Trophoblast cell (in vitro differentiated cells and primary cell): ENCODE measurements at regions not wholly inside any gene's neighbourhood (a gene's known extent, or its start where the extent isn't known, plus 50 kb on each side); places are given as distances from the start of the nearest gene placed in this dataset.

ENCODE experiments used
- DNase-seq, 2 donors: peaks; one replicate each; pipeline ENCODE4 v3.0.0-alpha.2; 2016
- H2AFZ ChIP-seq: 2 replicates; pipeline ENCODE4 v1.6.1; 2013; ENCODE audit warnings: low read length, moderate library complexity, mild to moderate bottlenecking; ENCODE audit not compliant: insufficient read depth, poor library complexity
- H2AK5ac ChIP-seq: 2 replicates; pipeline ENCODE4 v1.6.1; 2013; ENCODE audit warnings: mild to moderate bottlenecking, low read length
- H2BK120ac ChIP-seq: 2 replicates; pipeline ENCODE4 v1.6.1; 2013; ENCODE audit warnings: low read length, mild to moderate bottlenecking, moderate library complexity; ENCODE audit not compliant: insufficient read depth, poor library complexity
- H2BK12ac ChIP-seq: 2 replicates; pipeline ENCODE4 v1.6.1; 2013; ENCODE audit warnings: mild to moderate bottlenecking, low read length, moderate library complexity
- H2BK5ac ChIP-seq: 2 replicates; pipeline ENCODE4 v1.6.1; 2013; ENCODE audit warnings: low read length, low read depth, moderate library complexity, mild to moderate bottlenecking; ENCODE audit not compliant: poor library complexity
- H3K14ac ChIP-seq: 2 replicates; pipeline ENCODE4 v1.6.1; 2013; ENCODE audit warnings: mild to moderate bottlenecking, low read length
- H3K18ac ChIP-seq: 2 replicates; pipeline ENCODE4 v1.6.1; 2013; ENCODE audit warnings: mild to moderate bottlenecking, low read length
- H3K23ac ChIP-seq: 2 replicates; pipeline ENCODE4 v1.6.1; 2013; ENCODE audit warnings: low read length
- H3K27ac ChIP-seq: 2 replicates; pipeline ENCODE4 v1.5.1; 2013; ENCODE audit warnings: low read depth, mild to moderate bottlenecking, inconsistent platforms, low read length, moderate library complexity
- H3K27me3 ChIP-seq: 2 replicates; pipeline ENCODE4 v1.6.1; 2013; ENCODE audit warnings: inconsistent platforms, mild to moderate bottlenecking, low read length, moderate library complexity; ENCODE audit not compliant: insufficient read depth
- H3K36me3 ChIP-seq, 2 experiments: 1 replicate in 1 of 2; 2 replicates in 1 of 2; pipeline ENCODE4 v1.6.1; 2013; ENCODE audit warnings: low read length in 2 of 2, mild to moderate bottlenecking in 2 of 2, moderate library complexity in 1 of 2; ENCODE audit not compliant: insufficient read depth in 2 of 2, control insufficient read depth in 1 of 2
- H3K4ac ChIP-seq: 2 replicates; pipeline ENCODE4 v1.6.1; 2013; ENCODE audit warnings: low read depth, mild to moderate bottlenecking, low read length, moderate library complexity
- H3K4me1 ChIP-seq, 2 experiments: 1 replicate in 1 of 2; 2 replicates in 1 of 2; pipeline ENCODE4 v1.6.1; 2013; ENCODE audit warnings: low read length in 2 of 2, mild to moderate bottlenecking in 2 of 2, moderate library complexity in 1 of 2; ENCODE audit not compliant: insufficient read depth in 2 of 2, control insufficient read depth in 1 of 2
- H3K4me2 ChIP-seq: 2 replicates; pipeline ENCODE4 v1.6.1; 2013; ENCODE audit warnings: inconsistent platforms, mild to moderate bottlenecking, low read length, moderate library complexity
- H3K4me3 ChIP-seq: 2 replicates; pipeline ENCODE4 v1.5.1; 2013; ENCODE audit warnings: mild to moderate bottlenecking, low read depth, low read length, inconsistent platforms
- H3K79me1 ChIP-seq: one replicate; pipeline ENCODE4 v1.6.1; 2013; ENCODE audit warnings: low read length
- H3K79me2 ChIP-seq: 2 replicates; pipeline ENCODE4 v1.6.1; 2013; ENCODE audit warnings: low read length, mild to moderate bottlenecking; ENCODE audit not compliant: control insufficient read depth, insufficient read depth, poor library complexity
- H3K9ac ChIP-seq: 2 replicates; pipeline ENCODE4 v1.6.1; 2013; ENCODE audit warnings: mild to moderate bottlenecking, low read length
- H3K9me3 ChIP-seq: 2 replicates; pipeline ENCODE4 v1.6.1; 2013; ENCODE audit warnings: low read depth, mild to moderate bottlenecking, control low read depth, inconsistent platforms, low read length; ENCODE audit not compliant: insufficient read depth
- H4K12ac ChIP-seq: 2 replicates; pipeline ENCODE4 v1.6.1; 2013; ENCODE audit warnings: low read depth, mild to moderate bottlenecking, low read length, moderate library complexity
- H4K8ac ChIP-seq: 2 replicates; pipeline ENCODE4 v1.6.1; 2013; ENCODE audit warnings: low read depth, mild to moderate bottlenecking, low read length, moderate library complexity
- H4K91ac ChIP-seq: one replicate; pipeline ENCODE4 v1.6.1; 2013; ENCODE audit warnings: low read depth, mild to moderate bottlenecking, low read length, moderate library complexity
- WGBS: extraction: QIAGEN DNeasy Blood & Tissue Kit; methylation state at CpG from one replicate; pipeline ENCODE4 v1.1.7; 2013; ENCODE audit warnings: missing lambda C conversion rate; ENCODE audit not compliant: insufficient read length, insufficient coverage; ENCODE audit errors: extremely low coverage; 5-methylcytosine and 5-hydroxymethylcytosine counted together

DNA sequence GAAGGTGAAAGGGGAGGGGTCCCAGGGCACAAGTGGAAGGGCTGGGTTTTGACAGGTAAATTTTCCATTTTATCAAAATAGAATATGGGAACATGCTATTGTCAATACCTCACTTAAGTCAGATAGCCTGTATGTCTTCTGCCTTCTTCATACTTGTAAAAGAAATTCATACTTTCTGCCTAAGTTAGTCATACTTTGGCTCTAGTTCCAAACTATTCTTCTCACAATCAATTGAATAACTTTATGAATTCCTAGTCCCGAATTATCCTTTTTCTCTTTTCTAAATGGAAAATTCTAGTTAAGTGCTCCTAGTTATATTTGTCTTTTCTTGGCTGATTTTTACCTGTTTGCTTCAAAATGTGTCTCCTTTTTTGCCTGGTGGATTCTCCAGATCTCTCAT lies 271.4 kb downstream of the CSNK1G3 start:
- no CpG with 5 or more reads among the region's 1 CpG for WGBS
- Histone ChIP-seq H3K9me3 (no peaks in the 10 kb centered on the region), H3K79me2 (no peaks in the 10 kb centered on the region), H3K36me3 (no peaks in the 10 kb centered on the region), H2BK5ac (no peak overlapping the region), H3K4ac (no peak overlapping the region), H3K9ac (no peak overlapping the region), H3K27ac (no peak overlapping the region), H3K23ac (no peak overlapping the region), H2BK12ac (no peak overlapping the region), H2AFZ (no peak overlapping the region), H3K18ac (no peak overlapping the region), H4K12ac (no peak overlapping the region), H2AK5ac (no peak overlapping the region), H3K4me3 (no peak overlapping the region), H4K91ac (no peak overlapping the region), H3K27me3 (no peaks in the 10 kb centered on the region), H2BK120ac (no peak overlapping the region), H3K79me1 (no peaks in the 10 kb centered on the region), H3K4me2 (no peak overlapping the region), H4K8ac (no peak overlapping the region), H3K4me1 (peaks cover 0 to 2% of the 10 kb centered on the region in 2 experiments), H3K14ac (no peak overlapping the region)
- no peak for DNase-seq

DNA sequence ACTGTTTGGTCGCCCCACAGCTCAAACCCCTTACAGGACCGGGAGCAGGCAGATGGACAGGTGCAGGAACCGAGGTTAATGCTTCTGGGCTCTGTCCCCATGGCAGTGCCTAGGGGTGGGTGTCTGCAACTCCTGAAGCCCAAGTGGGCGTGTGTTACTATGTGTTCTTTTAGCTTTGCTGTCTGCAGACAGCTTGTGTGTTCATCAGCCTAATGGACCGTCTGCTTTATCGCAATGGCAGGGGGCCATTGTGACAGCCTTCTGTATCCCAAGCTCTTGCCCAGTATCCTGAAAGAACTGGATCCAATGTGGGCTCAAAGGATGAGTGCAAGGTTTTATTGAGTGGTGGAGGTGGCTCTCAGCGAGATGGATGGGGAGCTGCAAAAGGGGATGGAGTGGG lies 266.7 kb downstream of the CSNK1G3 start:
- Histone ChIP-seq H3K79me2 (no peaks in the 10 kb centered on the region), H2AK5ac (no peak overlapping the region), H3K23ac (no peak overlapping the region), H3K9ac (no peak overlapping the region), H4K8ac (no peak overlapping the region), H3K79me1 (peaks cover 2% of the 10 kb centered on the region), H3K27me3 (no peaks in the 10 kb centered on the region), H3K14ac (no peak overlapping the region), H3K9me3 (no peaks in the 10 kb centered on the region), H3K4me1 (no peaks in the 10 kb centered on the region), H3K18ac (no peak overlapping the region), H3K4ac (no peak overlapping the region), H2AFZ (no peak overlapping the region), H3K4me2 (no peak overlapping the region), H4K91ac (no peak overlapping the region), H2BK120ac (no peak overlapping the region), H2BK5ac (no peak overlapping the region), H3K36me3 (no peaks in the 10 kb centered on the region), H3K27ac (no peak overlapping the region), H2BK12ac (no peak overlapping the region), H3K4me3 (no peak overlapping the region), H4K12ac (no peak overlapping the region)
- DNase-seq: no peak
- WGBS: no CpG with 5 or more reads among the region's 7 CpGs

DNA sequence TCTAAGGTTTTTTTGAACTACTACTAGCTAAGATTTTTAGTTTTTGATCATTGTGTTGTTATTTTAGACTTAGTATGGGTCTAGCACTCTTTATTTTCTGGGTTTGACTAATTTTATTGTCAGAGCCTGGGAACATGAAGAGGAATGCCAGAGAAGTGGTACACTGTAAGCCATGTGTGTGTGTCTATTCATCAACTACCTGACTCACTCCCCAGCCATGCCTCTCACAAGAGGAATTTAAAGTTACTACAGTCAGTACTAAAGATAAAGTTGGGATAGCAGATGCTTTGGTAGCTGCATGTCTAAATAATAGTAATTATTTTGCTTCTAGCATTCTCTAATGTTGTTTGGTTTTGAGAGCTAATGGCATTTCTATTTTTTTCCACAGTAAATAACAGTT lies 264.8 kb downstream of the CSNK1G3 start:
- Histone ChIP-seq H3K14ac (no peak overlapping the region), H3K4ac (no peak overlapping the region), H3K27me3 (no peaks in the 10 kb centered on the region), H2BK12ac (no peak overlapping the region), H3K9ac (no peak overlapping the region), H3K4me2 (no peak overlapping the region), H2BK120ac (no peak overlapping the region), H4K12ac (no peak overlapping the region), H2BK5ac (no peak overlapping the region), H3K18ac (no peak overlapping the region), H3K9me3 (peaks cover 7% of the 10 kb centered on the region), H2AFZ (no peak overlapping the region), H4K91ac (no peak overlapping the region), H2AK5ac (no peak overlapping the region), H4K8ac (no peak overlapping the region), H3K79me2 (no peaks in the 10 kb centered on the region), H3K79me1 (peaks cover 2% of the 10 kb centered on the region), H3K23ac (no peak overlapping the region), H3K27ac (no peak overlapping the region), H3K4me1 (no peaks in the 10 kb centered on the region), H3K4me3 (no peak overlapping the region), H3K36me3 (no peaks in the 10 kb centered on the region)
- peak; percentile 48 to 60 for DNase-seq

DNA sequence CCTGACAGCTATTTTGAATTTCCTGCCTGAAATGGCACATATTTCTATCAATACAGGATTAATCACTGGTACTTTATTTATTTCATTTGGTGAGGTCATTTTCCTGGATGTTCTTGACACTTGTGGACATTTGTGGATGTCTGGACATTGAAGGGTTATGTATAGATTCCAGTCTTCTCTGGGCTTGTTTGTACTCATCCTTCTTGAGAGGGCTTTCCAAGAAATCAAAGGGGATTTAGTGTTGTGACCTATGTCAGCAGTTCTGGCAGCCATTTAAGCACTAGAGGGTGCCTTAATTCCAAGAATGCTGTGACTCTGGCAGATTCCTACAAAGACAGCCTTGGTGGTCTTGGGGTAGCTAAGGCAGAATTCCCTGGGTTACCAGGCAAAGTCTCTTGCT lies 259.7 kb downstream of the CSNK1G3 start:
- Histone ChIP-seq H3K79me1 (peaks cover 2% of the 10 kb centered on the region), H3K4me1 (no peaks in the 10 kb centered on the region), H4K12ac (no peak overlapping the region), H3K14ac (no peak overlapping the region), H3K9ac (no peak overlapping the region), H2BK12ac (no peak overlapping the region), H3K23ac (no peak overlapping the region), H3K4ac (no peak overlapping the region), H4K91ac (no peak overlapping the region), H2BK120ac (no peak overlapping the region), H2AFZ (no peak overlapping the region), H3K36me3 (no peaks in the 10 kb centered on the region), H3K18ac (no peak overlapping the region), H3K27ac (no peak overlapping the region), H2BK5ac (no peak overlapping the region), H3K27me3 (no peaks in the 10 kb centered on the region), H3K4me3 (no peak overlapping the region), H4K8ac (no peak overlapping the region), H3K9me3 (peaks cover 14% of the 10 kb centered on the region), H3K4me2 (no peak overlapping the region), H2AK5ac (no peak overlapping the region), H3K79me2 (no peaks in the 10 kb centered on the region)
- DNase-seq: no peak

DNA sequence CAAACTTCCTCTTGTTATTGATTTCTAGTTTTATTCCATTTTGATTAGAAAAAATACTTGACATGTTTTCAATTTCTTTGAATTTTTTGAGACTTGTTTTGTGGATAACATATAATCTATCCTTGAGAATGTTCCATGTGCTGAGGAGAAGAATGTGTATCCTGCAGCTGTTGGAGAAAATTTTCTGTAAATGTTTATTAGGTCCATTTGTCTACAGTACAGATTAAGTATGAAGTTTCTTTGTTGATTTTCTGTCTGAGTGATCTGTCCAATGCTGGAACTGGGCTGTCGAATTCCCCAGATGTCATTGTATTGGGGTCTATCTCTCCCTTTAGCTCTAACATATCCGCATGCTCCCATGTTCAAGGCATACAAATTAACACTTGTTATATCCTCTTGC lies 251.2 kb downstream of the CSNK1G3 start:
- no peak for DNase-seq
- Histone ChIP-seq H3K14ac (no peak overlapping the region), H2BK12ac (no peak overlapping the region), H3K4me2 (no peak overlapping the region), H3K9ac (no peak overlapping the region), H3K27me3 (no peaks in the 10 kb centered on the region), H3K27ac (no peak overlapping the region), H3K79me2 (no peaks in the 10 kb centered on the region), H3K4me3 (no peak overlapping the region), H3K4ac (no peak overlapping the region), H2BK120ac (no peak overlapping the region), H3K9me3 (peaks cover 2% of the 10 kb centered on the region), H3K4me1 (no peaks in the 10 kb centered on the region), H3K79me1 (no peaks in the 10 kb centered on the region), H3K23ac (no peak overlapping the region), H4K12ac (no peak overlapping the region), H2AK5ac (no peak overlapping the region), H3K18ac (no peak overlapping the region), H4K91ac (no peak overlapping the region), H4K8ac (no peak overlapping the region), H3K36me3 (peaks cover 0 to 3% of the 10 kb centered on the region in 2 experiments), H2BK5ac (no peak overlapping the region), H2AFZ (no peak overlapping the region)
- no CpG with 5 or more reads among the region's 2 CpGs for WGBS
